GM10248 (cell line): ENCODE measurements at regions not wholly inside any gene's neighbourhood (a gene's known extent, or its start where the extent isn't known, plus 50 kb on each side); places are given as distances from the start of the nearest gene placed in this dataset.

Experiments
- CTCF ChIA-PET: fragments of 300-600 bp; sonication (Branson Sonifier 250); formaldehyde crosslinking; extraction: SDS; loops from one replicate; lab custom pipeline; 2021; ENCODE audit warnings: antibody characterized with exemption; lab: Yijun Ruan, JAX
- POLR2A ChIA-PET: fragments of 350-650 bp; sonication (Branson Sonifier 250); formaldehyde crosslinking; extraction: SDS; loops from one replicate; lab custom pipeline; 2020; ENCODE audit warnings: antibody characterized with exemption; lab: Yijun Ruan, JAX
- DNase-seq: peaks from one replicate; pipeline ENCODE4 v3.0.0; 2012; ENCODE audit errors: extremely low spot score
- CTCF ChIP-seq: IDR thresholded peaks from 2 replicates; pipeline ENCODE4 v1.5.1; 2012; ENCODE audit warnings: mild to moderate bottlenecking, low read depth; ENCODE audit errors: extremely low read depth, missing control alignments, control extremely low read depth

- POLR2A ChIA-PET = no interaction called here
- TF ChIP-seq CTCF = no peak
- DNase-seq = peak; percentile 2
- CTCF ChIA-PET = interaction anchor here (1.5 kb wide), 1 partner anchor 14 kb away, joined by 3 read pairs; no protein-coding TSS in a partner anchor
Measured at GRCh38 chr10:42960491-42960990, 116.3 kb upstream of the RET start.

- ChIA-PET CTCF (interaction anchor here (1.5 kb wide), 1 partner anchor 13 kb away, joined by 3 read pairs; no protein-coding TSS in a partner anchor), POLR2A (no interaction called here)
- TF ChIP-seq CTCF = no peak
- DNase-seq = peak; percentile 4
Measured at GRCh38 chr10:42960991-42961795, 115.7 kb upstream of the RET start.

GRCh38 chr10:42961796-42962109 lies 115.1 kb upstream of the RET start:
- no peak for DNase-seq
- CTCF ChIA-PET = interaction anchor here (1.5 kb wide), 1 partner anchor 13 kb away, joined by 3 read pairs; no protein-coding TSS in a partner anchor
- no peak for TF ChIP-seq CTCF
- POLR2A ChIA-PET = no interaction called here

GRCh38 chr10:42962110-42962901 lies 114.6 kb upstream of the RET start:
- ChIA-PET CTCF (no interaction called here), POLR2A (no interaction called here)
- peak; percentile 10 for DNase-seq
- TF ChIP-seq CTCF = no peak

- no peak for DNase-seq
- TF ChIP-seq CTCF = no peak
- ChIA-PET CTCF (no interaction called here), POLR2A (no interaction called here)
Measured at GRCh38 chr10:42962902-42963231, 114.0 kb upstream of the RET start.

- ChIA-PET POLR2A (no interaction called here), CTCF (no interaction called here)
- TF ChIP-seq CTCF = no peak
- DNase-seq = no peak
Measured at GRCh38 chr10:42963312-42963711, 113.6 kb upstream of the RET start.
